CD14-positive monocyte (primary cell): ENCODE measurements at regions not wholly inside any gene's neighbourhood (a gene's known extent, or its start where the extent isn't known, plus 50 kb on each side); places are given as distances from the start of the nearest gene placed in this dataset.

Experiments
- DNase-seq, 3 donors: peaks; one replicate each; pipeline ENCODE4 v3.0.0-alpha.2; 2011 to 2022
- H2AFZ ChIP-seq: 2 replicates; pipeline ENCODE4 v1.6.0; 2012; ENCODE audit warnings: mild to moderate bottlenecking, low read depth, low read length, inconsistent platforms; ENCODE audit not compliant: insufficient read depth, poor library complexity, severe bottlenecking
- H3K27ac ChIP-seq, 2 donors: 1 replicate in 1 of 2; 2 replicates in 1 of 2; pipeline ENCODE4 v1.5.1; 2012 to 2013; ENCODE audit warnings: low read length in 2 of 2, control low read depth in 1 of 2, inconsistent platforms in 1 of 2, low read depth in 1 of 2, mild to moderate bottlenecking in 1 of 2
- H3K27me3 ChIP-seq, 2 donors: one replicate each; pipeline versions ENCODE4 v1.6.0 to v1.6.1; 2011 to 2013; ENCODE audit warnings: low read length in 2 of 2; ENCODE audit not compliant: control insufficient read depth in 2 of 2, insufficient read depth in 2 of 2
- H3K36me3 ChIP-seq, 2 donors: replicated peaks in 1 of 2; 1 replicate in 1 of 2; 2 replicates in 1 of 2; pipeline versions ENCODE4 v1.5.1 to v1.6.1; 2012 to 2013; ENCODE audit warnings: low read length in 2 of 2, control low read depth in 1 of 2, inconsistent platforms in 1 of 2, mild to moderate bottlenecking in 1 of 2; ENCODE audit not compliant: insufficient read depth in 2 of 2, control insufficient read depth in 1 of 2
- H3K4me1 ChIP-seq, 2 donors: 1 replicate in 1 of 2; 2 replicates in 1 of 2; pipeline versions ENCODE4 v1.5.1 to v1.6.1; 2012 to 2013; ENCODE audit warnings: low read length in 2 of 2, control low read depth in 1 of 2, inconsistent platforms in 1 of 2, mild to moderate bottlenecking in 1 of 2, moderate library complexity in 1 of 2; ENCODE audit not compliant: insufficient read depth in 2 of 2, control insufficient read depth in 1 of 2
- H3K4me2 ChIP-seq: replicated peaks from 2 replicates; pipeline ENCODE3; 2012; ENCODE audit warnings: low read length, moderate library complexity, mild to moderate bottlenecking; ENCODE audit not compliant: poor library complexity, severe bottlenecking; ENCODE audit errors: extremely low read depth
- H3K4me3 ChIP-seq, 3 experiments: fragments of 200-600 bp in 1 of 3; sonication (generic) in 1 of 3; replicated peaks in 1 of 3; 1 replicate in 2 of 3; 2 replicates in 1 of 3; pipeline ENCODE4 v1.5.1; 2011 to 2013; ENCODE audit warnings: low read length in 3 of 3, mild to moderate bottlenecking in 3 of 3, control low read depth in 2 of 3, low read depth in 2 of 3, inconsistent platforms in 1 of 3, moderate library complexity in 1 of 3
- H3K79me2 ChIP-seq: 2 replicates; pipeline ENCODE4 v1.6.0; 2012; ENCODE audit warnings: mild to moderate bottlenecking, control low read depth, inconsistent platforms, low read length, moderate library complexity; ENCODE audit not compliant: insufficient read depth
- H3K9ac ChIP-seq: 2 replicates; pipeline ENCODE4 v1.6.0; 2017; ENCODE audit warnings: low read length, mild to moderate bottlenecking; ENCODE audit not compliant: insufficient read depth, poor library complexity, severe bottlenecking
- H3K9me3 ChIP-seq, 2 donors: replicated peaks in 1 of 2; 1 replicate in 1 of 2; 2 replicates in 1 of 2; pipeline versions ENCODE4 v1.5.1 to v1.6.1; 2012 to 2013; ENCODE audit warnings: low read length in 2 of 2, control low read depth in 1 of 2; ENCODE audit not compliant: control insufficient read depth in 1 of 2, insufficient read depth in 1 of 2
- H4K20me1 ChIP-seq: 2 replicates; pipeline ENCODE4 v1.6.0; 2012; ENCODE audit warnings: mild to moderate bottlenecking, low read length, control low read depth, moderate library complexity; ENCODE audit not compliant: insufficient read depth
- H3K27ac Mint-ChIP-seq, 7 donors: one replicate each; pipeline ENCODE4 v1.8.0; 2020; ENCODE audit warnings: mild to moderate bottlenecking in 7 of 7, mixed read lengths in 7 of 7, moderate library complexity in 6 of 7, inconsistent platforms in 2 of 7
- H3K27me3 Mint-ChIP-seq, 3 donors: one replicate each; pipeline ENCODE4 v1.8.0; 2021 to 2022; ENCODE audit warnings: low read depth in 3 of 3, mild to moderate bottlenecking in 3 of 3, mixed read lengths in 3 of 3, moderate library complexity in 3 of 3, inconsistent platforms in 1 of 3
- H3K36me3 Mint-ChIP-seq, 2 donors: one replicate each; pipeline ENCODE4 v1.8.0; 2020; ENCODE audit warnings: mixed read lengths in 2 of 2, inconsistent platforms in 1 of 2, mild to moderate bottlenecking in 1 of 2
- H3K4me1 Mint-ChIP-seq: one replicate; pipeline ENCODE4 v1.8.0; 2020; ENCODE audit warnings: mild to moderate bottlenecking, mixed read lengths
- H3K4me3 Mint-ChIP-seq, 2 donors: one replicate each; pipeline ENCODE4 v1.8.0; 2020; ENCODE audit warnings: mild to moderate bottlenecking in 2 of 2, mixed read lengths in 2 of 2, moderate library complexity in 1 of 2
- H3K9me3 Mint-ChIP-seq, 7 donors: one replicate each; pipeline ENCODE4 v1.8.0; 2020 to 2022; ENCODE audit warnings: mixed read lengths in 7 of 7, mild to moderate bottlenecking in 6 of 7, moderate library complexity in 6 of 7, inconsistent platforms in 2 of 7
- CTCF ChIP-seq: fragments of 200-600 bp; IDR thresholded peaks from one replicate; pipeline ENCODE4 v1.8.0; 2022; ENCODE audit warnings: antibody characterized with exemption, mild to moderate bottlenecking
- WGBS: methylation state at CpG from one replicate; pipeline ENCODE4 v1.1.5; 2013; ENCODE audit warnings: missing lambda C conversion rate; ENCODE audit not compliant: insufficient coverage; 5-methylcytosine and 5-hydroxymethylcytosine counted together
- intact Hi-C, 2 donors: fragments of 100-400 bp; cut with micrococcal nuclease; formaldehyde crosslinking; loops; one replicate each; pipeline versions ENCODE4 v1.15.0 to v1.15.1; 2023

GRCh38 chr13:64069892-64070291, 2654.2 kb upstream of the PCDH20 start:
- intact Hi-C loops = no loop called here
- H3K4me3 Mint-ChIP-seq = no peak overlapping the region
- H3K27me3 Mint-ChIP-seq = no peaks in the 10 kb centered on the region
- Histone ChIP-seq H3K4me1 (no peaks in the 10 kb centered on the region), H3K27ac (no peak overlapping the region), H3K36me3 (no peaks in the 10 kb centered on the region), H4K20me1 (no peaks in the 10 kb centered on the region), H2AFZ (no peak overlapping the region), H3K9ac (no peak overlapping the region), H3K4me2 (no peak overlapping the region), H3K79me2 (no peaks in the 10 kb centered on the region), H3K4me3 (no peak overlapping the region), H3K9me3 (no peaks in the 10 kb centered on the region), H3K27me3 (no peaks in the 10 kb centered on the region)
- no peaks in the 10 kb centered on the region for H3K4me1 Mint-ChIP-seq
- DNase-seq = no peak
- H3K9me3 Mint-ChIP-seq = no peaks in the 10 kb centered on the region
- no CpG with 5 or more reads among the region's 1 CpG for WGBS
- TF ChIP-seq CTCF = no peak
- H3K27ac Mint-ChIP-seq = no peak overlapping the region
- H3K36me3 Mint-ChIP-seq = no peaks in the 10 kb centered on the region

- DNase-seq = no peak
- TF ChIP-seq CTCF = no peak
- Mint-ChIP-seq H3K27ac (no peak overlapping the region), H3K36me3 (no peaks in the 10 kb centered on the region), H3K4me3 (no peak overlapping the region), H3K9me3 (peaks cover 0 to 4% (median 0%) of the 10 kb centered on the region in 7 donors), H3K4me1 (no peaks in the 10 kb centered on the region), H3K27me3 (no peaks in the 10 kb centered on the region)
- no peaks in the 10 kb centered on the region for H3K36me3 ChIP-seq
- no peaks in the 10 kb centered on the region for H3K27me3 ChIP-seq
- H3K9ac ChIP-seq = no peak overlapping the region
- no peak overlapping the region for H3K4me3 ChIP-seq
- H3K4me2 ChIP-seq = no peak overlapping the region
- H3K4me1 ChIP-seq = no peaks in the 10 kb centered on the region
- H3K27ac ChIP-seq = no peak overlapping the region
- no peaks in the 10 kb centered on the region for H4K20me1 ChIP-seq
- intact Hi-C loops = no loop called here
- no peaks in the 10 kb centered on the region for H3K79me2 ChIP-seq
- H3K9me3 ChIP-seq = no peaks in the 10 kb centered on the region
- no CpG with 5 or more reads among the region's 2 CpGs for WGBS
- no peak overlapping the region for H2AFZ ChIP-seq
These were observed 2651.1 kb upstream of the PCDH20 start for GRCh38 chr13:64066711-64067110.
